GM18873 (cell line): ENCODE measurements at regions not wholly inside any gene's neighbourhood (a gene's known extent, or its start where the extent isn't known, plus 50 kb on each side); places are given as distances from the start of the nearest gene placed in this dataset.

Experiments used
- ATAC-seq: cut with Tn5 transposase; IDR thresholded peaks from one replicate; pipeline ENCODE4 v1.9.1; 2021; ENCODE audit warnings: mild to moderate bottlenecking, moderate library complexity, moderate number of reproducible peaks; ENCODE audit not compliant: unreplicated experiment, low FRiP score

DNA sequence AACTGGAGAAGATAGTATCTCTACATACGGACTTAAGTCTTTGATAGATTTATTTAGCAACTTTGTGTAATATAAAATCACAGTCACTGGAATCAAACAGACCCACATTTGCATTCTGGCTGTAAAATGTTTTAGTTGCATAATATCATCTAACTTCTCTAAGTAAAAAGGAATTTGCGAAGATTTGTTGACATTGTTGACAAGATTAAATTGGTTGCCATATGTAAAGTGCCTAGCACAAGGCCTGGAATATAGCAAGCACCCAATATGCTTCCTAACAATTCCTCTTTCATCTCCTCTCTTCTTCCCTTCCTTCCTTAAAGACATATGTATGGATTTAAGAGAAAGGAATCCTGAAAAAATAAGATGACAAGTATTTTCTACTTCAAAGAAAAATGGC, 295.4 kb upstream of the PPFIA2 start:
- no peak for ATAC-seq

DNA sequence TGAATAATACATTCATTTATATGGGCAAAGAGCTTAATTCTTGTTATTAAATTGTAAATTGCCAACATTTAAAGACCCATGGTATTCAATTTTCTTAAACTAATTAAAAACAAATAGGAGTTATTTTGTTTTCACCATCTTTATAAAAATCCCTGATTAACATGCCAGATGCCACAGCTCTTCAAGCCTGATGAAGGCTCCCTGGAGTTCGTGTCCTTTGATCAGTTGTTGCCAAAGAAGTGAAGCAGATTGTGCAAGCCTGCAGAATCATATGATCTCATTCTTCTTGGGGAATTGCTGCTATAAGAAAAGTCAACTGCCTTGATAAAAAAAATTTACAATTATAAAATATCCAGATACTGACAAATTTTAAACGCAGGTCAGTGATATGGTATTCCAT, 288.3 kb upstream of the PPFIA2 start:
- ATAC-seq: no peak

DNA sequence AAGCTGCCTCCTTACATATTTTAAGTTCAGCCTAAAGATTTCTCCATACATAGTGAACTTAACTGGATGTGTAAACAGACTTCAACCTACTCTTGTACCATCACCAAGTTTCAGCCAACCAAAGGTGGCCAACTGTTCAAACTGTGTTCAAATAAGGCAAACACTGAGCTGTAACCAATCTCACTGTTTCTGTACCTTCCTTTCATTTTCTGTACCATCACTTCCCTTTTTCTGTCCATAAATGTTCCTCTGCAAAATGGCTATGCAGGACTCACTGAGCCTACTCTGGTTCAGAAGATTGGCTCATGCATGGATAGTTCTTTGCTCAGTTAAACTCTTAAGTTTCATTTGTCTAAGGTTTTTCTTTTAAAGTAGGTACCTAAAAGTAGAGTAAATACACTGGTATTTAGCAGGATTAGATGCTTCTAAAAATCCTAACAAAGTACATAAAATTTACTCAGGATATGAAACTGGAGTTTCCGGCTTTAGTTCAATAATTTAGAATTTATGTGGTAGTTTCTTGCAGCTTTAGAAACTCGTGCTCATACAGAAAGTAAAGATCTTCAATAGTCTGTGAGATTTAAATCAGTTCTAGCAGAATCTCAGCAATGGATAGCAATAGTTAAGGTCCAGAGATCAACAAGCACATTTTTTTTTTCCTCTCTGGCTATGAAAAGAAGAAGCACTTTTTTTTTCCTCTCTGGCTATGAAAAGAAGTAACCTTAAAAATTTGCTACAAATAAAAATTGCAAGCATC, 282.0 kb upstream of the PPFIA2 start:
- no peak for ATAC-seq

DNA sequence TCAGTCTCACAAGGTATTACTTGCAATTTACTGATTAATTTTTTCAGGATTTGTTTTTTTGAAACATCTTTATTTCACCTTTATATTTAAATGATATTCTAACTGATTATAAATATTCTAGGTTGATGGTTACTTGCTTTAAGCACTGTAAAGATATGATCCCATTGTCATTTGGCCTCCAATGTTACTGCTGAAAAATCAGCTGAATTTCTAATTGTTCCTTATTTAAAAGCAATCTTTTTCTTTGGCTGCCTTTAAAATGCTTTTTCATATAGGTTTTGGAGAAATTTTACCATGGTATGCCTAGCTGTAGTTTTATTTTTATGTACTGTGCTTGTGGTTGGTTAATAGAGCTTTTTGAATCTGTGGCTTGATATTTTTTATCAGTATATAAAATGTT, 275.6 kb upstream of the PPFIA2 start:
- no peak for ATAC-seq

DNA sequence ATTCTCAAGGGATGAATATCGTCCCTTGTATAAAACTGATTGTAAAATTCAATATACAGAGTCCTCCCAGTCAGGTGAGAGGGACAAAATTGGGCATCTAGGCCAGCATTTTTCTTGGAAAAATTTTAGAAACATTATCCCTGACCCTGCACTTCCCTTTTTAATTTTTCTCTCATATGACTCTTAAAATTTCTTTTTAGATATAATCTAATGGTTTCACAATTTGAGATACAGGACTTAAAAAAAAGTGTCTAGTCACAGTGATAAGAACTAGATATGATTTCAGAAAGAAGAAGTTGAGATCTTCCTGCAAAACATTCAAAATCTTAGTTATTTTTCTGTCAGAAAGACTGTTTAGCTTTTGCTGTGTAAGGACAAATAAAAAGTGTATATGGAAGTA, 270.8 kb upstream of the PPFIA2 start:
- no peak for ATAC-seq

DNA sequence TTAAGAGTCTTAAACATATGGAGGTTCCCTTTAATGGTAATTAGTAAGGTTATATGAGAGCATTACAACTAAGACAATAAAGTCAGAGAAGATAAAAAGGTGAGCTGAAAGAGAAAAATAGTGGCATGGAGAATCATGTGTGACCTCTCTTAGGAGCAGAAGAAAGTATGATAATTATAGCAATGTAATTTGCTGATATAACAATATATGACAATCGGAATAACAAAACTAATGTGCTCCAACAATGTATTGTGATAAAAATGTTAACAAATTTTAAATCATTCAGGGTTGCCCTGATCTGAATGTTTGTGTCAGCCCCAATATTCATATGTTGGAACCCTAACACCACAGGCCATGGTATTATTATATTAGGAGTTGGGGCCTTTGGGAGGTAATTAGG, 269.6 kb upstream of the PPFIA2 start:
- no peak for ATAC-seq

DNA sequence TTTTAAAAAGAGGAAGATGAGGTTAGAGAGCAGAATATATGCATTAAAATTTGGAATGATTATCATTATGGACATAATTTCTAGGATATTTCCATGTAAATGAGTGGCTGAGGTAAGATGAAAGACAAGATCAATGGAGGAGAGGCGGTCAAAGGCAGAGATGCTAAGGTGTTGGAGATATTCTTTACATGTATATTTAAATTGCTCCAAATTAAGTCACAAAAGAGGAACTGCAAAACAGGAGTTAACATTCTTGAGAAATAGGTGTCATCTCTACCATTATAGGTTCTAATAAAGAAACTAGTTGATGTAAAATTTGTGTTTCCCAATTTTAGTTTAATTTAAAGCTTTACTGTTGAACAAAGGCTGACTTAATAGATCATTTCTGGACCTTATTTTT, 268.5 kb upstream of the PPFIA2 start:
- no peak for ATAC-seq

DNA sequence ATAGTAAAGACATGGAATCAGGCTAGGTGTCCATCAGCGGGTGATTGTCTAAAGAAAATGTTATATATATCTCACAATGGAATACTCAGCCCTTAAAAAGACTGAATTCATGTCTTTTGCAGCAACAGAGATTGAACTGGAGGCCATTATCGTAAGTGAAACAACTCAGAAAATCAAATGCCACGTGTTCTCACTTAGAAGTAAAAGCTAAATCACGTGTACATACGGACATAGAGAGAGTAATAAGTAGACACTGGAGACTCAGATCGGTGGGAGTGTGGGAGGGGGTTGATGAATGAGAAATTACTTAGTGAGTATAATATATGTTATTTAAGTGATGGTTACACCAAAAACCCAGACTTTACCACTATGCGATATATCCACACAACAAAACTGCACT, 266.3 kb upstream of the PPFIA2 start:
- no peak for ATAC-seq

DNA sequence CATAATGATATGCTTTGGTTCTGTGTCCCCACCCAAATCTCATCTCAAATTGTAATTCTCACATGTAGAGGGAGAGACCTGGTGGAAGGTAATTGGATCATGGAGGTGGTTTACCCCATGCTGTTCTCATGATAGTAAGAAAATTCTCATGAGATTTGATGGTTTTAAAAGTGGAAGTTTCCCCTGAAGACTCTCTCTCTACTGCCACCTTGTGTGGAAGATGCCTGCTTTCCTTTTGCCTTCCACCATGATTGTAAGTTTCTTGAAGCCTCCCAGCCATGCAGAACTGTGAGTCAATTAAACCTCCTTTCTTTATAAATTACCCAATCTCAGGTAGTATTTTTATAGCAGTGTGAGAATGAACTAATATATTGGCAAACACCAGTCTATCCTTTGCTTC, 260.4 kb upstream of the PPFIA2 start:
- no peak for ATAC-seq

DNA sequence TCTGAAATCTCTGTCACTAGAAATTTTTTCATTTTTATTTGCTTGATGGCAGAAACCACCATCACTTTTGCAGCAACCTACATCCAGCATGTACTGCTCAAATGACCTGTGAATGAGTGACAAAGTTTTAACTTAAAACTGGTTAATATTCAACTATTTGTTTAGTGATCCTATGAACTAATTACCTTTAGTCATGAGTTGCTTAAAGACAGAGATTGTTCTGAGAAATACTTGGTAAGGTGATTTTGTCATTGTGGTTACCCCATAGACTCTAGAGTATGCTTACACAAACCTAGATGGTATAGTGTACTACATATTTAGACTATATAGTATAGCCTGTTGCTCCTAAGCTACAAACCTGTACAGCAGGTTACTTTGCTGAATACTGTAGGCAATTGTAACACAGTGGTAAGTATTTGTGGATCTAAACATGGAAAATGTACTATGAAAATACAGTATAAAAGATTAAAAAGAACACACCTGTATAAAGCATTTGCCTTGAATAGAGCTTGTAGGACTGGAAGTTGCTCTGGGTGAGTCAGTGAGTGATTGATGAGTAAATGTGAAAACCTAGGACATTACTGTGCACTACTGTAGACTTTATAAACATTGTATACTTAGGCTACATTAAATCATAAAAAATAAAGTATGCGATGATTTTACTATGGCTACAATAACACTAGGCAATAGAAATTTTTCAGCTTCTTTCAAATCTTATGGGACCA, 256.6 kb upstream of the PPFIA2 start:
- ATAC-seq: peak; percentile 93

DNA sequence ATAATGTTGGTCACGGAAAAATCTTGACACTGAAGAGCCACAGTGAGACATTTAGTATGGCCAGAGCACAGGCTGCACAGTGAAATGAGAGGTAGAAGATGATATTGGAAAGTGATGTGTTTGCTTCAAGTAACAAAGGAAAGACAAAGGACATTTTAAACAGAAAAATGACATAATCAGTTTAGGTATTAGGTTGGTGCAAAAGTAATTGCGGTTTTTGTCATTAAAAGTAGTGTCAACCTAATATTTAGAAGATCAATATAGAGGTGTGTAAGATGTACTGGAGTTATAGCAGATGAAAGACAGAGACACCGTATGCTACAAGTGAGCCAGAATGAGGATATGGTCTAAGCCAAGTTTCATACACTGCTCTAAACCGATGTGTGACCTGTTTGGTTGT, 253.0 kb upstream of the PPFIA2 start:
- no peak for ATAC-seq

DNA sequence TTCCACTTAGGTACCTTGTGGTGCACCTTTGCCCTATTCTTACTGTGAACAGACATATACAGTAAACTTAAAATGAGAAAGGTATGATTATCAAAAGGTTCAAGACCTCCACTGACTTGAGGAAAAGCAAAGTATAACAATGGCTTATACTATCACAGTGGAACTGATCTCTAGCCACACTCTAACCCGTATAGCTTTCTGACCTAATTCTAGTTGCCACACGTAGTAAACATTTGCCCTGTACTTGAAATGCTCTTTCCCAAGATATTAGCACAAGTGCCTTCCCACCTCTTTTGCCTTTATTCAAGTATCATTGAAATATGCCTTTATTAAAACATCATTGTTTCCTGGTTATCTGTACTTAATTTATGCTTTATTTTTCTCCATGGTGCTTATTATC, 250.4 kb upstream of the PPFIA2 start:
- no peak for ATAC-seq

DNA sequence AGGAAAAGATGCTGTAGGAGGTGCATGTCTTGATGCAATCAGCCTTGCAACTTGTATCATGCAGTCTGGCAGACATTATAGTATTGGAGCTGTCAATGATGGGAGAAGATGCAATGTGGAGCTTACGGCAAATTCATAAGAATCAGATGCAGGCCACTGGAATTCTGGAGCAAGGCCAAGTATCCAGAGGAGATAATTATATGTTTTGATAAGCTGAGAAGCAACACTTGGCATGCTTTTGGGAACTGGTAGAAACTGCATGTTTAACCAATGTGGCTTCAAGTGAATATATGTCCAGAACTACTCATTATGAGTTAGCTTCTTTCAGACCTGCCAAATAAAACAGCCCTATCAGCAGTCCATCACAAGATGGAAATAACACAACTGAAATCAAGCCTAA, 249.1 kb upstream of the PPFIA2 start:
- no peak for ATAC-seq

DNA sequence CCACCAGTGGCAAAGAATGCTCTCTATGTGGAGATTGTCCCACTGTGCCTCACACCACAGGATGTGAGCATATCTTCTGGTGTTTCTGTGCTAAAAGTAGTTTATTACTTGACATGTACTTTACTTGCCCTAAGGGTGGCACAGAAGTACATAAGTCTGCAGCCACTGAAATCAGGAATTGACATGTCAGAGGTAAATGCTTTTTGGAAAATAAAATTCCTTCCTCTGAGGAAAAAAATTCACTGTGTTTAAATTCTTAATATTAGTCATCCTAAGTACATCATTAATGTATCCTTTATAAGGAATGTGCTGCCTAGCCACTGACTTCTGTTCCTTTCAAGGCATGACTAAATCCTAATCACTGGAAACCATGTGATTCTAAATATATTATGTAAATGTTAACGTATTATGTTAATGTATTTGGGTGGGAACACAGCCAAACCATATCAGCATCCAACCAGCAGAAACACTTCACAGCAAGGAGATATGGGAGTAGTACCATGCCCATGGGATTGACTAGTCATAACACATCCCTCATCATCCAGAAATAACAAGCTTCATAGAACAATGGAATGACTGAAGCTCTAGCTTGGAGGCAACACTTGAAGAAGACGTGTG, 239.7 kb upstream of the PPFIA2 start:
- ATAC-seq: no peak

DNA sequence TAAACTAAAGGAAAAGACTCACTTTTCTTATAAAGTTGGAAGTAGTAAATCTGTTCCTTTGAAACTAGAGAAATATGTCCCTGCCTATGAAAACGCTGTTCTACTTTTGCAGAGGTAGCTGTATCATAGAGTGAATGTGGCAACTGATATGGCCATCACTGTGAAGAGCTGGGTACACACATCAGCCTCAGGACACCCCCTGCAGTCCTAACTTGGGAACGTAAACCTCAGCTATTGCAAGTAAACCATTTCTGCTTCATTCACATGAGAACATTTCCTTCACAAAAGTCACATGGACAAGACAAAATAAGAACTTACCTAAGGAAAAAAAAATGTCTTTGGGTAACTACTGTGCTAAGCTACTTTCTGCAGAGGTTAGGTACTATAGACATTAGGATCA, 233.3 kb upstream of the PPFIA2 start:
- ATAC-seq: no peak

DNA sequence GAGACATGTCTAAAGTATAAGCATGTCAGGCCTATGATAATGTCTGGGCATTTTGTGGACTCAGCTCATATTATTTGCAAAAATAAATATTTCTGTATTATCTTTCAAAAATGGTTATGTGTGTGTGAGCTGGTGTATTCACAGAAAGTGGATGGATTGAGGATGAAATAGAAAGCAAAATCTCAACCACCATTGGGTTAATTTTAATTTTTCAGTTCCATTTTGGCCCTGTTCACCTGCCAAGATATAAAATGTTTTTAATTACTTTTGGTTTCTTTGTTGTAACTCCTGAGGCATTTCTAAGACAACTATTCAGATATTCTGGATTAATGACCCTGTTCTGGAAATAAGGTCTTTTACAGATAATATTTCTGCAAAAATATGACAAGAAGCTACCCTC, 232.7 kb upstream of the PPFIA2 start:
- ATAC-seq: no peak

DNA sequence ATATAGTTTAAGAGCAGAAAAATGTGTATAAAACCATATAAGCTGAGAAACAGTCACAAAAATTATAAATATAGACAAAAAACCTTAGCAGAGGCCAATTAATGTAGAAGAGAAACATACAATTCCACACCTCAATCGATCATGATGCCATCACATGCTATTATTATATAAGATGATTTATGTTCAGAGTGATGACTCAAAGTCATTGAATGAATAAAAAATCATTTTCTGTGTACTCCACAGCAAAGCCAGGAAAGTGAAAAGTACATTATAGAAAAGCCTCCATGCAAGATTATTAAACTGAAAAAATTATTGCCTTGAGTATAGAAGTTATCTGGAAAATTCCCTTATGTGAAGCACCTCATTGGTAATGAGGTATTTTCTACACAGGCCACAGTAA, 229.2 kb upstream of the PPFIA2 start:
- no peak for ATAC-seq

DNA sequence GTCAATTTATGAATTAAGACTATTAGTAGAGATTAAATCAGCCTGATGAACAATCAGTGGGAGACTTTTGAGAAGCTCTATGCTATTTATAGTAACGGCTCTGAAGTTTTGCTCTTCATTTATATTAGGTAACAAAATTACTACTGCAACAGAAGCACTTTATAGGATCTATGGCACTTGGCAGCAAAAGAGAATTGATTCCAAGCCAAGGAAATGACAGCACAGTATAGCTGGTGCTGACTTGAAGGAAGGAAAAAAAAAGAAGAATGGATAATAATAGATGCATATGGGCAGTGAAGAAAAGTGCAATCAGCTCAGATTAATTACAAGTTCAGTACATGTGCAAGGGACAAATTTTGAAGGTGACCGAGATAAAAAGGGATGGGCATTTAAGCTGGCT, 228.2 kb upstream of the PPFIA2 start:
- ATAC-seq: no peak

DNA sequence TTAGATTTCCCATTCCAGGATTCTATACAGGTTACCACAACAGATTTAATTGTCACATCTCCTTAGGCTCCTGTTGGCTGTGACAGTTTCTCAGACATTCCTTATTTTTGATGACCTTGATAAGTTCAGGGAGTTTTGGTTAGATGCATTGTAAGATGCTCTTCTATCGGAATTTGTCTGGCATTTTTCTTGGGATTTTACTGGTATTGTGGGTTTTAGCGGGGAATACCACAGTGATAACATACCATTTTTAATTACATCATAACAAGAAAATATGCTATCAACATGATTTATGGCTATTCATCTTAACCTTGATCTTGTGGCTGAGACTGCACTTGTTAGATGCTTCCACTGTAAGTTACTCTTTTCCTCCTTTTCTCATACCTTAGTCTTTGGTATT, 217.5 kb upstream of the PPFIA2 start:
- ATAC-seq: no peak

DNA sequence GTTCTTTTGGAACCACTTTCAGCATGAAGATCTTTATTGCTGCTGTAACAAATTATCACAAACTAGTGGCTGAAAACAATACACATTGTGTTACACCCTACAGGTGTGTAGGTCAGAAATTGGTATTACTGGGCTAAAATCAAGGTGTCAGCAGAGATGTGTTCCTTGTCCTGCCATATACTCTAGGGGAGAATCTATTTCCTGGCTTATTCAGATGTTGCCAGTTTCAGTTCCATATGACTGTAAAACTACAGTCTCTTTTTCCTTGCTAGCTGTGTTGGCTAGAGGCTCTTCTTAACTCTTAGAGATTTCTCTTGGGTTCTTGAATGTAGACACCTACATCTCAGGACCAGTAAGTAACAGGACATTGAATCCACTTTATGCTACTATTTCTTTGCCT, 215.6 kb upstream of the PPFIA2 start:
- ATAC-seq: no peak

DNA sequence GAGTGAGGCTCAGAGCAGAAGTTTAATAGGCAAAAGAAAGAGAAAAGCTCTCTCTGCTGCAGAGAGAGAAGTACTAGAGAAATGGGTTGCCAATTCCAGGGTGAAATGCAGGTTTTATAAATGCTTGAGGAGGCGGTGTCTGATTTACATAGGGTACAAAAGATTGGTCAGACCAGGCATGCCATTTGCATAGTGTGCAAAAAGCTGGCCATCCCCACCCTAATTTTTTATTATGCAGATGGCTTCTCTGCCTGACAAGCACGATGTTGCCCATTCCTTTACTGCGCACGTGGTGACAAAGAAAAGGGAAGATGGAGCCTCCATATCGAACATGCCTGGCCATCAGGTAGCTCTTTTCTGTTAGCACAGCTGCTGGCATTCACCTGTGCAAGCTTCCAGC, 209.3 kb upstream of the PPFIA2 start:
- no peak for ATAC-seq

DNA sequence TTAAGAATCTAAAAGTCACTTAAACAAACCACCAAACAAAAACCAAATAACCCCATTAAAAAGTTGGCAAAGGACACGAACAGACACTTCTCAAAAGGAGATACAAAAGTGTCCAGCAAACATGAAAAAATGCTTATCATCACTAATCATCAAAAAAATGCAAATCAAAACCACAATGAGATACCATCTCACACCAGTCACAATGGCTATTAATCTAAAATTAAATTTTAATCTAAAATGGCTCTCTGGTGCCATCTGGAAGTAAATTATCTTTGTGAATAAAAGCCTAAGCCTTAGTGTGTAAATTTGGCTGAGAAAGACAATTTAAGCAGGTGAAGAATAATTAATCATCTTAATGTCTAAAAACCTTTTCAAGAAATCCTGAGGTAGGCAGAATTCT, 204.5 kb upstream of the PPFIA2 start:
- no peak for ATAC-seq
